AG20443 (cell line): ENCODE measurements at regions not wholly inside any gene's neighbourhood (a gene's known extent, or its start where the extent isn't known, plus 50 kb on each side); places are given as distances from the start of the nearest gene placed in this dataset.

Experiments
- DNase-seq: peaks from one replicate; pipeline ENCODE4 v3.0.0; 2012; ENCODE audit warnings: low spot score, mixed read lengths

- no peak for DNase-seq
Observed at GRCh38 chr11:32161293-32161692, 70.4 kb downstream of the RCN1 start.

- DNase-seq = no peak
Observed at GRCh38 chr11:32162351-32162750, 71.5 kb downstream of the RCN1 start.

GRCh38 chr11:32162906-32163305 is 72.0 kb downstream of the RCN1 start:
- no peak for DNase-seq

GRCh38 chr11:32163557-32163956 is 72.7 kb downstream of the RCN1 start:
- no peak for DNase-seq

GRCh38 chr11:32164836-32165235 is 74.0 kb downstream of the RCN1 start:
- no peak for DNase-seq

- DNase-seq = no peak
Observed at GRCh38 chr11:32168924-32169323, 78.0 kb downstream of the RCN1 start.

GRCh38 chr11:32171445-32171844 is 80.6 kb downstream of the RCN1 start:
- DNase-seq = no peak

GRCh38 chr11:32172041-32172847 is 81.4 kb downstream of the RCN1 start:
- DNase-seq = no peak

GRCh38 chr11:32172848-32173834 is 82.3 kb downstream of the RCN1 start:
- peak; percentile 87 for DNase-seq

- DNase-seq = no peak
Observed at GRCh38 chr11:32173977-32174376, 83.1 kb downstream of the RCN1 start.

GRCh38 chr11:32176223-32176934 is 85.5 kb downstream of the RCN1 start:
- DNase-seq = peak; percentile 83

- DNase-seq = no peak
Observed at GRCh38 chr11:32178692-32179091, 87.8 kb downstream of the RCN1 start.

GRCh38 chr11:32183512-32183911 is 92.6 kb downstream of the RCN1 start:
- DNase-seq = no peak

- no peak for DNase-seq
Observed at GRCh38 chr11:32184041-32184722, 93.3 kb downstream of the RCN1 start.

- no peak for DNase-seq
Observed at GRCh38 chr11:32184723-32185376, 94.0 kb downstream of the RCN1 start.

- DNase-seq = no peak
Observed at GRCh38 chr11:32186118-32186517, 95.2 kb downstream of the RCN1 start.

GRCh38 chr11:32187111-32187510 is 96.2 kb downstream of the RCN1 start:
- DNase-seq = no peak

GRCh38 chr11:32188785-32189184 is 97.9 kb downstream of the RCN1 start:
- DNase-seq = no peak

GRCh38 chr11:32196137-32196536 is 105.3 kb downstream of the RCN1 start:
- DNase-seq = no peak

- no peak for DNase-seq
Observed at GRCh38 chr11:32198053-32198452, 107.2 kb downstream of the RCN1 start.
